HEK293 (cell line): ENCODE measurements at regions not wholly inside any gene's neighbourhood (a gene's known extent, or its start where the extent isn't known, plus 50 kb on each side); places are given as distances from the start of the nearest gene placed in this dataset.

Experiments used
- CTCF ChIA-PET: fragments of 350-600 bp; formaldehyde crosslinking; extraction: SDS; loops from one replicate; lab custom pipeline; 2021; ENCODE audit warnings: antibody characterized with exemption; lab: Yijun Ruan, JAX
- POLR2A ChIA-PET: fragments of 300-600 bp; formaldehyde crosslinking; extraction: SDS; loops from one replicate; lab custom pipeline; 2020; ENCODE audit warnings: antibody characterized with exemption, inconsistent platforms; lab: Yijun Ruan, JAX
- H3K27ac ChIP-seq: fragments of 200-500 bp; sonication (Bioruptor generic); 2 replicates; pipeline ENCODE4 v1.5.1; 2014; ENCODE audit warnings: low read depth, low read length, control low read depth, inconsistent platforms; ENCODE audit errors: extremely low read depth
- H3K36me3 ChIP-seq, 2 experiments: fragments of 200-500 bp in 1 of 2; sonication (Bioruptor generic) in 1 of 2; 1 replicate in 1 of 2; 2 replicates in 1 of 2; pipeline ENCODE4 v1.5.1; 2014 to 2017; ENCODE audit warnings: inconsistent platforms in 2 of 2, low read length in 2 of 2; ENCODE audit not compliant: control insufficient read depth in 2 of 2, insufficient read depth in 1 of 2
- H3K4me1 ChIP-seq: fragments of 200-500 bp; sonication (Bioruptor generic); 2 replicates; pipeline ENCODE4 v1.5.1; 2014; ENCODE audit warnings: mild to moderate bottlenecking, low read length, inconsistent platforms; ENCODE audit not compliant: control insufficient read depth, insufficient read depth
- H3K4me3 ChIP-seq: 2 replicates; pipeline ENCODE4 v1.5.1; 2011; ENCODE audit warnings: low read depth, mild to moderate bottlenecking, control low read depth, low read length, moderate library complexity
- H3K9me3 ChIP-seq: fragments of 200-500 bp; sonication (Bioruptor generic); 2 replicates; pipeline ENCODE4 v1.5.1; 2014; ENCODE audit warnings: low read depth, low read length, inconsistent platforms; ENCODE audit not compliant: control insufficient read depth, insufficient read depth
- GLI2 ChIP-seq: fragments of 450-650 bp; formaldehyde crosslinking; IDR thresholded peaks from 2 replicates; pipeline ENCODE4; 2017; ENCODE audit warnings: missing biosample characterization, missing genetic modification characterization, low read depth, borderline replicate concordance
- KLF7 ChIP-seq: fragments of 450-650 bp; formaldehyde crosslinking; IDR thresholded peaks from 2 replicates; pipeline ENCODE4 v1.5.1; 2016; ENCODE audit warnings: missing biosample characterization, missing genetic modification characterization, borderline replicate concordance
- KLF8 ChIP-seq: fragments of 450-650 bp; formaldehyde crosslinking; IDR thresholded peaks from 2 replicates; pipeline ENCODE4 v1.5.1; 2016; ENCODE audit warnings: missing biosample characterization, missing genetic modification characterization
- SCRT1 ChIP-seq: fragments of 450-650 bp; formaldehyde crosslinking; IDR thresholded peaks from 2 replicates; pipeline ENCODE4 v1.5.1; 2016; ENCODE audit warnings: missing biosample characterization, missing genetic modification characterization, borderline replicate concordance
- ZNF530 ChIP-seq: fragments of 450-650 bp; formaldehyde crosslinking; IDR thresholded peaks from 2 replicates; pipeline ENCODE4 v1.5.1; 2016; ENCODE audit warnings: low read depth, missing biosample characterization, missing genetic modification characterization
- ZNF560 ChIP-seq: fragments of 450-650 bp; formaldehyde crosslinking; IDR thresholded peaks from 2 replicates; pipeline ENCODE4 v1.5.1; 2017; ENCODE audit warnings: missing biosample characterization, missing genetic modification characterization, borderline replicate concordance
- ZNF664 ChIP-seq: fragments of 450-650 bp; formaldehyde crosslinking; IDR thresholded peaks from 2 replicates; pipeline ENCODE4 v1.5.1; 2016; ENCODE audit warnings: missing biosample characterization, missing genetic modification characterization
- ZNF692 ChIP-seq: fragments of 450-650 bp; formaldehyde crosslinking; IDR thresholded peaks from 2 replicates; pipeline ENCODE4 v1.5.1; 2016; ENCODE audit warnings: missing biosample characterization, missing genetic modification characterization
- ZNF768 ChIP-seq: fragments of 450-650 bp; formaldehyde crosslinking; IDR thresholded peaks from 2 replicates; pipeline ENCODE4 v1.5.1; 2018; ENCODE audit warnings: missing biosample characterization, mild to moderate bottlenecking, missing genetic modification characterization
- ZNF830 ChIP-seq: fragments of 450-650 bp; IDR thresholded peaks from 2 replicates; pipeline ENCODE4 v1.5.0; 2018; ENCODE audit warnings: missing biosample characterization, missing genetic modification characterization, low read depth, mild to moderate bottlenecking, moderate library complexity
- ZNF837 ChIP-seq: fragments of 450-650 bp; formaldehyde crosslinking; IDR thresholded peaks from 2 replicates; pipeline ENCODE4 v1.5.1; 2016; ENCODE audit warnings: missing biosample characterization, missing genetic modification characterization
- TF ChIP-seq, protein P1 (sequence below): fragments of 450-650 bp; formaldehyde crosslinking; IDR thresholded peaks from 2 replicates; pipeline ENCODE4 v1.5.1; 2017; ENCODE audit warnings: missing biosample characterization, mild to moderate bottlenecking, missing genetic modification characterization, moderate library complexity
- TF ChIP-seq, protein P2 (sequence below): fragments of 450-650 bp; formaldehyde crosslinking; IDR thresholded peaks from 2 replicates; pipeline ENCODE4 v1.5.1; 2016; ENCODE audit warnings: missing biosample characterization, missing genetic modification characterization
- TF ChIP-seq, protein P3 (sequence below): fragments of 450-650 bp; formaldehyde crosslinking; IDR thresholded peaks from 2 replicates; pipeline ENCODE4 v1.5.1; 2016; ENCODE audit warnings: missing biosample characterization, missing genetic modification characterization
- TF ChIP-seq, protein P4 (sequence below): fragments of 450-650 bp; formaldehyde crosslinking; IDR thresholded peaks from 2 replicates; pipeline ENCODE4 v1.5.1; 2016; ENCODE audit warnings: missing biosample characterization, missing genetic modification characterization
- TF ChIP-seq, protein P5 (sequence below): fragments of 450-650 bp; formaldehyde crosslinking; IDR thresholded peaks from 2 replicates; pipeline ENCODE4 v1.5.1; 2016; ENCODE audit warnings: missing biosample characterization, missing genetic modification characterization

DNA sequence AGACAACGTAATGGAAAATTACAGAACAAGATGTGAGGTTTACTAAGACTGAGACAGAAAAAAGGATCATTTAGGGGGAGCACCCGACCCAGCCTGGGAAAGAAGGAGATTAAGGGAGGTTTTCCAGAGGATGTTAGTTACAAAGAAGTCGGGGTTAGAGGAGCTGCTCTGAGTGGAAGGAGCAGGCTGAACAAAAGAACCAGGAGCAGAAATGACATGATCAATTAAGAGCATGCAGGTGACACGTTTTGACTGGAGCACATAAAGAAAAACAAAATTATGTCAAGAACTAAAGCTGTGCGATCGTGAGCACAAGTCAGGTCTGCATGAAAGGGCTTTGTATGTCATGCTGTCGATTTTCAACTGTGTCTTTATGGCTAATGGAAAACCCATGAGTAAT is 417.3 kb upstream of the MARCKS start:
- H3K36me3 ChIP-seq, result no peaks in the 10 kb centered on the region
- H3K27ac ChIP-seq, result no peak overlapping the region
- no peak overlapping the region for H3K4me3 ChIP-seq
- ChIA-PET CTCF (no interaction called here), POLR2A (no interaction called here)
- no peak for TF ChIP-seq ZNF692
- TF ChIP-seq ZNF664 (tag by site-specific recombination), result no peak
- TF ChIP-seq KLF7 (tag by site-specific recombination), result no peak
- TF ChIP-seq KLF8, result no peak
- TF ChIP-seq, protein P1, sequence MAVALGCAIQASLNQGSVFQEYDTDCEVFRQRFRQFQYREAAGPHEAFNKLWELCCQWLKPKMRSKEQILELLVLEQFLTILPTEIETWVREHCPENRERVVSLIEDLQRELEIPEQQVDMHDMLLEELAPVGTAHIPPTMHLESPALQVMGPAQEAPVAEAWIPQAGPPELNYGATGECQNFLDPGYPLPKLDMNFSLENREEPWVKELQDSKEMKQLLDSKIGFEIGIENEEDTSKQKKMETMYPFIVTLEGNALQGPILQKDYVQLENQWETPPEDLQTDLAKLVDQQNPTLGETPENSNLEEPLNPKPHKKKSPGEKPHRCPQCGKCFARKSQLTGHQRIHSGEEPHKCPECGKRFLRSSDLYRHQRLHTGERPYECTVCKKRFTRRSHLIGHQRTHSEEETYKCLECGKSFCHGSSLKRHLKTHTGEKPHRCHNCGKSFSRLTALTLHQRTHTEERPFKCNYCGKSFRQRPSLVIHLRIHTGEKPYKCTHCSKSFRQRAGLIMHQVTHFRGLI (tag by site-specific recombination), result no peak
- no peak for TF ChIP-seq ZNF530 (tag by site-specific recombination)
- TF ChIP-seq ZNF560 (tag by site-specific recombination), result no peak
- TF ChIP-seq ZNF837, result no peak
- TF ChIP-seq, protein P2, sequence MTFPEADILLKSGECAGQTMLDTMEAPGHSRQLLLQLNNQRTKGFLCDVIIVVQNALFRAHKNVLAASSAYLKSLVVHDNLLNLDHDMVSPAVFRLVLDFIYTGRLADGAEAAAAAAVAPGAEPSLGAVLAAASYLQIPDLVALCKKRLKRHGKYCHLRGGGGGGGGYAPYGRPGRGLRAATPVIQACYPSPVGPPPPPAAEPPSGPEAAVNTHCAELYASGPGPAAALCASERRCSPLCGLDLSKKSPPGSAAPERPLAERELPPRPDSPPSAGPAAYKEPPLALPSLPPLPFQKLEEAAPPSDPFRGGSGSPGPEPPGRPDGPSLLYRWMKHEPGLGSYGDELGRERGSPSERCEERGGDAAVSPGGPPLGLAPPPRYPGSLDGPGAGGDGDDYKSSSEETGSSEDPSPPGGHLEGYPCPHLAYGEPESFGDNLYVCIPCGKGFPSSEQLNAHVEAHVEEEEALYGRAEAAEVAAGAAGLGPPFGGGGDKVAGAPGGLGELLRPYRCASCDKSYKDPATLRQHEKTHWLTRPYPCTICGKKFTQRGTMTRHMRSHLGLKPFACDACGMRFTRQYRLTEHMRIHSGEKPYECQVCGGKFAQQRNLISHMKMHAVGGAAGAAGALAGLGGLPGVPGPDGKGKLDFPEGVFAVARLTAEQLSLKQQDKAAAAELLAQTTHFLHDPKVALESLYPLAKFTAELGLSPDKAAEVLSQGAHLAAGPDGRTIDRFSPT (tag by site-specific recombination), result no peak
- no peak for TF ChIP-seq ZNF768 (tag by site-specific recombination)
- TF ChIP-seq, protein P3, sequence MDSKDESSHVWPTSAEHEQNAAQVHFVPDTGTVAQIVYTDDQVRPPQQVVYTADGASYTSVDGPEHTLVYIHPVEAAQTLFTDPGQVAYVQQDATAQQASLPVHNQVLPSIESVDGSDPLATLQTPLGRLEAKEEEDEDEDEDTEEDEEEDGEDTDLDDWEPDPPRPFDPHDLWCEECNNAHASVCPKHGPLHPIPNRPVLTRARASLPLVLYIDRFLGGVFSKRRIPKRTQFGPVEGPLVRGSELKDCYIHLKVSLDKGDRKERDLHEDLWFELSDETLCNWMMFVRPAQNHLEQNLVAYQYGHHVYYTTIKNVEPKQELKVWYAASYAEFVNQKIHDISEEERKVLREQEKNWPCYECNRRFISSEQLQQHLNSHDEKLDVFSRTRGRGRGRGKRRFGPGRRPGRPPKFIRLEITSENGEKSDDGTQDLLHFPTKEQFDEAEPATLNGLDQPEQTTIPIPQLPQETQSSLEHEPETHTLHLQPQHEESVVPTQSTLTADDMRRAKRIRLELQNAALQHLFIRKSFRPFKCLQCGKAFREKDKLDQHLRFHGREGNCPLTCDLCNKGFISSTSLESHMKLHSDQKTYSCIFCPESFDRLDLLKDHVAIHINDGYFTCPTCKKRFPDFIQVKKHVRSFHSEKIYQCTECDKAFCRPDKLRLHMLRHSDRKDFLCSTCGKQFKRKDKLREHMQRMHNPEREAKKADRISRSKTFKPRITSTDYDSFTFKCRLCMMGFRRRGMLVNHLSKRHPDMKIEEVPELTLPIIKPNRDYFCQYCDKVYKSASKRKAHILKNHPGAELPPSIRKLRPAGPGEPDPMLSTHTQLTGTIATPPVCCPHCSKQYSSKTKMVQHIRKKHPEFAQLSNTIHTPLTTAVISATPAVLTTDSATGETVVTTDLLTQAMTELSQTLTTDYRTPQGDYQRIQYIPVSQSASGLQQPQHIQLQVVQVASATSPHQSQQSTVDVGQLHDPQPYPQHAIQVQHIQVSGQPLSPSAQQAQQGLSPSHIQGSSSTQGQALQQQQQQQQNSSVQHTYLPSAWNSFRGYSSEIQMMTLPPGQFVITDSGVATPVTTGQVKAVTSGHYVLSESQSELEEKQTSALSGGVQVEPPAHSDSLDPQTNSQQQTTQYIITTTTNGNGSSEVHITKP, result no peak
- no peak for TF ChIP-seq GLI2
- no peak for TF ChIP-seq ZNF830 (tag by site-specific recombination)
- TF ChIP-seq, protein P4, sequence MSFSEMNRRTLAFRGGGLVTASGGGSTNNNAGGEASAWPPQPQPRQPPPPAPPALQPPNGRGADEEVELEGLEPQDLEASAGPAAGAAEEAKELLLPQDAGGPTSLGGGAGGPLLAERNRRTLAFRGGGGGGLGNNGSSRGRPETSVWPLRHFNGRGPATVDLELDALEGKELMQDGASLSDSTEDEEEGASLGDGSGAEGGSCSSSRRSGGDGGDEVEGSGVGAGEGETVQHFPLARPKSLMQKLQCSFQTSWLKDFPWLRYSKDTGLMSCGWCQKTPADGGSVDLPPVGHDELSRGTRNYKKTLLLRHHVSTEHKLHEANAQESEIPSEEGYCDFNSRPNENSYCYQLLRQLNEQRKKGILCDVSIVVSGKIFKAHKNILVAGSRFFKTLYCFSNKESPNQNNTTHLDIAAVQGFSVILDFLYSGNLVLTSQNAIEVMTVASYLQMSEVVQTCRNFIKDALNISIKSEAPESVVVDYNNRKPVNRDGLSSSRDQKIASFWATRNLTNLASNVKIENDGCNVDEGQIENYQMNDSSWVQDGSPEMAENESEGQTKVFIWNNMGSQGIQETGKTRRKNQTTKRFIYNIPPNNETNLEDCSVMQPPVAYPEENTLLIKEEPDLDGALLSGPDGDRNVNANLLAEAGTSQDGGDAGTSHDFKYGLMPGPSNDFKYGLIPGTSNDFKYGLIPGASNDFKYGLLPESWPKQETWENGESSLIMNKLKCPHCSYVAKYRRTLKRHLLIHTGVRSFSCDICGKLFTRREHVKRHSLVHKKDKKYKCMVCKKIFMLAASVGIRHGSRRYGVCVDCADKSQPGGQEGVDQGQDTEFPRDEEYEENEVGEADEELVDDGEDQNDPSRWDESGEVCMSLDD (tag by site-specific recombination), result no peak
- no peak for TF ChIP-seq SCRT1 (tag by site-specific recombination)
- TF ChIP-seq, protein P5, sequence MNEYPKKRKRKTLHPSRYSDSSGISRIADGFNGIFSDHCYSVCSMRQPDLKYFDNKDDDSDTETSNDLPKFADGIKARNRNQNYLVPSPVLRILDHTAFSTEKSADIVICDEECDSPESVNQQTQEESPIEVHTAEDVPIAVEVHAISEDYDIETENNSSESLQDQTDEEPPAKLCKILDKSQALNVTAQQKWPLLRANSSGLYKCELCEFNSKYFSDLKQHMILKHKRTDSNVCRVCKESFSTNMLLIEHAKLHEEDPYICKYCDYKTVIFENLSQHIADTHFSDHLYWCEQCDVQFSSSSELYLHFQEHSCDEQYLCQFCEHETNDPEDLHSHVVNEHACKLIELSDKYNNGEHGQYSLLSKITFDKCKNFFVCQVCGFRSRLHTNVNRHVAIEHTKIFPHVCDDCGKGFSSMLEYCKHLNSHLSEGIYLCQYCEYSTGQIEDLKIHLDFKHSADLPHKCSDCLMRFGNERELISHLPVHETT, result no peak
- H3K4me1 ChIP-seq, result no peaks in the 10 kb centered on the region
- no peaks in the 10 kb centered on the region for H3K9me3 ChIP-seq
